NCI-H2029 treated with DMSO at 0.1 percent for 48 hours (cell line): ENCODE measurements at regions not wholly inside any gene's neighbourhood (a gene's known extent, or its start where the extent isn't known, plus 50 kb on each side); places are given as distances from the start of the nearest gene placed in this dataset.
"Not testable (repeated sequence)": the region's sequence is repeated elsewhere in the genome, so short reads cannot be mapped to it uniquely, and the experiment has no call there.

ENCODE experiments used
- DNase-seq: peaks from one replicate; lab custom pipeline; 2025; lab: John Stamatoyannopoulos, UW

DNA sequence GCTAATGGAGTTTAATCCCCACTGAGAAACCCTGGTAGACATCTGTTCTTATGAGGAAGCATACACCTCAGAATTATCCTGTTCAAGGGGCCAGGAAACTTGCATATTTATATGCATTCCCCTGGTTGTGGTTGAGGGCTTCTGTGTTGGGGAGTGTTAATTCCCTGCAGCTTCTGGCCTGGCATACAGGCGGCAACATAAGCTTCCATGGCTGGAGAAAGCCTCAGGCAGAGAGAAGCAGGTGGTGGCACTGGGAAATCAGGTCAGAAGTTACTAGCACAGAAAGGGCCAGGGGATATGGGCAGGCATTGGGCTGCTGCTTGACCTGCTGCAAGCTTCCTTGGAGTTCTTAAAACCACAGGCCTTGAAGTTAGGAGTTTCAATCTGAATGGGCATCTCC, 166.1 kb upstream of the SEMA6A start:
- DNase-seq: no peak

DNA sequence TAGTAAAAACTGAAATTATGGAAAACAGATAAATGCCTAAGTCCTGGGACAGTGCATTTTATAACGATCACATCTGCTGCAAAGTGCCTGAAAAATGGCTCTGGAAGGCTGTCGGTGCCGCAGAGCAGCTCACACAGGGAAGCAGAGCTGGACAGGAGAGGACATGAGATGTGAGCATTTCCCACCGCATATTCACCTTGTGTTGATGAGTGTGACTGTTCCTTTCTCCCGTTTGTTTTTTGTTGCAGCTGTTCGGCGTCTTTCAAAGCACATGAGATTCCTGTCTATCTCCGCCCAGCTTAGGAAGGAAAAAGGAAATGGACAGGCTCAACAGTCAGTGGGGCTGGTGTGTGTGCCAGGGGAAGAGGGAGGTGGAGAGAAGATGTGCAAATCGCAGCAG, 164.9 kb upstream of the SEMA6A start:
- no peak for DNase-seq

DNA sequence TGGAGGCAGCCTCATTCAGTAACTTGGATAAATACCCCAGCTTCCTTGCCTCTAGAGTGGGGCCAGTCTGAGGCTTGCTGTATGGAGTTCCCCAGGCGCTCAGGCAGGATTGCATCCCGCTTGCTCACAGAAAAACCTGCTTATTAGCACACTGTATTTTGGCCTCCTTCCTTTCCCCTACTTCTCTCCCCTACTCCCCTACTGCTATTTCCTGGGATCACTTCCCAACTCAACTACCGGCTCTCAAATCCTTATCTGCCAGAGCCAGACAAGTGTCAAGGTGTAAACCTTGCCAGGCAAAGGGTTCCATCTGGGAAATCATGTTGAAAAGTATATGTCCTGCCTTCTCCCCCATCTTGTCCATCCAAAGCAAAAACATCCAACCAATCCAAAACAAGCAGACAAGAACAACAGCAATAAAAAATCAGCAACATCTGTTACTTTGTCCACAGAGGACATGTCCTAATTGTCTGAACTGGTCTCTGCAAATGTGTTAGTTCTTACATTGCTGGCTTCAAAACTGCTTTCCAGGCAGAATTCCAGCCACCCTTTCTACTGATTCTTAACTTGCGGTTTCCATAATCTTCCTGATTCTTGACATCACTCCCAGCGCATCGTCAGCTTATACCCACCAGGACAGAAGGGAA, 164.1 kb upstream of the SEMA6A start:
- DNase-seq: no peak

DNA sequence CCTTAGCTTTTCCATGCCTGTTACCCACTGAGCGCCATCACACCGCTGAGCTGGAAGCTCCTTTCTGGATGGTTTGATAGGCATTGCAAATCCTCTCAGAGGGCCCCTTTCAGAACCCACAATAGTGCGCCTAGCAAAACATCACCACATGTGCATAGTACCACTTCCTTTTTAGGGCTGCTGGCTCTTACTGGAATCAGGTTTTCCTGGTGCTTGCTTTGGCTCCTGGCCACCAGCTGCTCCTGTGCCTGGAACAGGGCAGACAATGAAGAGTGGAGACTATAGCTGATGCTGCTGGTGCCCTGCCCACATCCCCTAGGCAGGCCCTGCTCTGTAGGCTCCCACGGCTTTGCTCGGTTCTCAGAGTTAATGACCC, 163.6 kb upstream of the SEMA6A start:
- DNase-seq: no peak

DNA sequence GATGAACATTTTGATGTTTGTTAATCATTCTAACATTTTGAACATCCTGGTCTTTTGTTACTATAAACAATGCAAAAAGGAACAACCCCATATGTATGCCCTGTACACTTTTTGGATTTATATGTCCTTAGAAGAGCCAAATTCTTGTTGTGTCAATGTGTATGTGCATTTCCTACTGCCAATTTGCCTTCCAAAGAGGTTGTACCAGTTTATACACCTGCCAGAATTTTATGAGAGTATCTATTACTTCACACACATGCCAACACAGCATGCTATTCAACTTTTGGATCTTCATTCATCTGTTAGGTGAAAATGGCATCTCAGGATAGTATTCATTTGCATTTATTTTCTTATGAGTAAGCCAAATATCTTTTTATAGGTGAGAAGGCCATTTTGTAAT, 162.0 kb upstream of the SEMA6A start:
- no peak for DNase-seq

DNA sequence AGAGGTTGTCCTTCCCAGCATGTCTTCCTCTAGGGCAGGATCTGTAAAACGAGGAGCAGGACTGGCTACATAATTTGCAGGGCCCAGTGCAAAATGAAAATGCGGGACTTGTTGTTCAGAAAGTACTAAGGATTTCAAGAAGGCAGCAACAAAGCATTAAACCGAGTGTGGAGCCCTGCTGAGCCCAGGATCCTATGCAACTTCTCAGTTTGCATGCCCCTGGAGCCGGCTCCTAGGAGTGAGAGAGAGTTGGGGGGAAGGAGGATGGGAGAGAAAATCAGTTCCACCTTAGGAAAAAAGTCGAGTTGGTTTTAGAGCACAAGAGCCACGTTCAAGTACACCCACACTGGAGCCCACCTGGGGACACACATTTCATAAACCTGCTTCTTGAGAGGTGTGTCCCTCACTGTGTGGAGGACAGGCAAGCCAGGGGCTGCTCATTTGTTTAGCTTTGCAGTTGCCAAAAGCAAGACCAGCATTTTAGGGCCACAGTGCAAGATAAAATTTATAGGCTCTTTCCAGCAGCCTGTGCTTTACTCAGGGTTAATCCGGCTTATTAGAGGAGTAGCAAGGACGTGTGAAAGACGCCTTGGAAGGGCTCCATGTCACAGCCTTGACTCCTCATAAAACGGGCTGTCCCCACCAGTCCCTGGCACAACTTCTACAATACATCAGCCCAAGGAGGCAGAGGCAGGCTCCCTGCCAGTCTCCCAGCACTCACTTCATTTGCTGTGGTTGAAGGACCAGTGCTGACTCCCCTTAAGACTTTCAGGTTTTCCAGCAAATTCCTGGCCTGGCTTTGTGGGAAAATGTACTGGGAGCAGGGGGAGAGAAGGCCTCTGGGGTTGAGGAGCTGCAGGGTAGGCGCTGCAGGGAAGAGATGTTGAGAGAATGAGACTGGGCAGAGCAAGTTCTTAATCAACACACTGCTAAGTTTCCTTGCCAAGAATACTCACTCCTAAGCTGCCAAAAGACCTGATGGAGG, 159.7 kb upstream of the SEMA6A start:
- DNase-seq: no peak

DNA sequence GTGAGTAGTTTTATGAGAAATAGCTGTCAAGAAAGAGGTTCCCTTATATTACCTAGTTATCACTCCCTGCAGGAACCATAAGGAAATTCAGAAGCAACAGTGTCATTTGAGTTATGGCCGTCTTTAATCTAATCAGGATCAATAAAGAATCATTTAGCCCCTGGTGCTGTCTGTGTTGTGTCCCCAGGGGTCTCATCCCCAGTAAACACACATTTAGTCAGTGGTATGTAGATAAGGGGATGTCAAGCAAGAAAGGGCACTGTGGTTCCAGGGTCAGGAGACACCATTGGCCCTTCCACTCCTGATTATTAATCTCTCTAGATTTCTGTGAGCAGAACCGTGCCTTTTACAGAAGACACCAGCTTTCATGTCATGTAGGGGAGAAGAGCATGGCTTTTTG, 158.0 kb upstream of the SEMA6A start:
- DNase-seq: no peak

DNA sequence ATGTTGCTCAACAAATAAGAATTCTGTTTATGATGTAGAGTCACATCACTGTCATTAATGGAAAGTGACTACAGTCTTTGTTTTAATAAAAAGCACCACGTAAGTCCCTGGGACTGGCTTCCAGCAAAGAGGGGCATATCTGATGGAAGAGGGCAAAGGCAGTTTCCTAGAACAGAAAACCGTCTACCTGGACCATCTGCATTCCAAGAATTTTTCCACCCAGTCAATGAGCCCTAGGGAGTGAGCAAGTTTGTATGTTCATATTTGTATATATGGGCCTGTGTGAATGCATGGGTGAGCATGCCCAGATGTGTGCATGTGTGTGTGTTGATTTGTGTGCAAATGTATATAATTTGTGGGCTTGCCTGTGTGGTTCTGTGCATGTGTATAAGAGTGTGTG, 156.8 kb upstream of the SEMA6A start:
- no peak for DNase-seq

DNA sequence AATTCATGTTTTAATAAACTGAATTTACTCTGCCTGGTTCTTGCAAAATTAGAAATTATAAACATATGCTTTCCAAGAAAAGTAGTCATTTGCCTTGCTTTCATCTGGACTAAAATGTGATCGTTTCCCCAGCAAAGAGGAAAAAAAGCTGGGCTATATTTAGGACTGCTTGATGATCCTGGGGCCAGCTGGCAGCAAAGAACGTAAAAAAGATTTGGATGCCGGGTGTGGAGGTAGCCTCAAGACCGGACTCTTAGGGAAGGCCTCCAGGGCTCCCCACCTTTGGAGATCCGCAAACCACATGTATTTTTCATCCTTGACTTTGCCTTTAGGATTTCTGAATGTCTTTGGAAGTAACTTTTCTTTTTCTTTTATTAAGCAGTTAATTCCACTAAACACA, 156.1 kb upstream of the SEMA6A start:
- DNase-seq: no peak

DNA sequence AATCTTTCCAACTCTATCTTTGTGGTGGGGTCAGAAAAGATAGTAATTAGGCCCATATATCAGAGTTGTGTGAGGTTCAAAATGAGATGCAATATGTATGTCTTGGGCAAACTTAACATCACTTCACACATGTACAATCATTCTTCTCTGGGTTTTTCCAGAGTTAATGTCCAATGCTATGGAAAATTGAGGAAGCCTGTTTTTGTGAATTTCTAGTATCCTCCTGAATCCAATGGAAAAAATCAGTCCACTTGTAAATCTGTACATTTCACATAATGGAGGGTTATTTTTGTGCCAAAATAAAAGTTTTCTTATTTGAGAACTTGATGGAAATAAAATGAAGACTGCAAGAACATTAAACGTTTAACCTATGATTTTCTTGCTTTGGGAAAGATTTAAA, 155.6 kb upstream of the SEMA6A start:
- DNase-seq: no peak

DNA sequence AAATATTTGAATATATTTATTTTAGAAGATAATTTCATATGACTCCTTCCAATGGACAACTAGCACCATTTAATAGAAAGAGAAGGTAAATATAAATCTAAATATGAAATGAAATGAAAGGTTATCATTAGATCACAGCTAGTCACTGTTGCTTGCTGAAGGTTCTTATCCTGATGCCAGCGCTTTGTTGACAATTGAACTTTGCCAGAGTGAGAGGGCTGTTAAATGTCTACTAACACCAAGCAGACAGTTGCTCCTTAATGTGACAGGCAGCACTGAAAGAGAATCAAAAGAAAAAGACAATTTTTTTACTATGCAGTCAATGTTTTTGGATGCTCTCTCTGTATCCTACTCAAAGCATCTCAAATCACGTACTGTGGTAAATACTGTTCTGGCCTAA, 152.6 kb upstream of the SEMA6A start:
- no peak for DNase-seq

DNA sequence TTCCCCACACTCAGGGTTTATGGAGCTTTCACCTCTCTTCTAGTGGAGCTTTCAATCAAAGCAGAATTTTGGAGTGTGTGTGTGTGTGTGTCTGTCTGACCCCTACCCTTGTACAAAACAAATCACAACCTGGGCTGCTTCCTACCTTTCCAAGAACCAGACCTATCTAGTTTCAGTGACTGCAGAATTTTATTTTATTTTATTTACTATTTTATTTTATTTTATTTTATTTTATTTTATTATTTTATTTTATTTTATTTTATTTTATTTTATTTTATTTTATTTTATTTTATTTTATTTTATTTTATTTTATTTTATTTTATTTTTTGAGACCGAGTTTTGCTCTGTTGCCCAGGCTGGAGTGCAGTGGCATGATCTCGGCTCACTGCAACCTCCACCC, 151.6 kb upstream of the SEMA6A start:
- DNase-seq: not testable (repeated sequence)

DNA sequence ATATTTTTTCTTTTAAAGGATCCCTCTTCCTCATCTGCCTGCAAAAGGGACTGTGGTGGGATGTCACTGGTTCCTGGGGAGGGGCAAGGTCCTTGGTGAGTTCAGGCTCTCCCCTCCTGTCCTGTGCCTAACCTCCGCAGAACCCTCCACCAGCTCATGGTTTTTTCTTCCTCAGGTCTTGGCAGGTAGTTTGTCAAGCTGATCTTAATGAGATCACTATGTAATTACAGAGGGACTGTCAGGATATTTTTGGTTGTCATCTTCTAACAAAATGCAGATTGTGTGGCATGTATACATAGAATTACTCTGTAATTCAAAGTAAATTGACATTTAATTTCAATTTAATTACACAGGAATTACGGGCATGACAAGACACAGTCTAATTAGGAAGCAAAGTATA, 150.3 kb upstream of the SEMA6A start:
- no peak for DNase-seq

DNA sequence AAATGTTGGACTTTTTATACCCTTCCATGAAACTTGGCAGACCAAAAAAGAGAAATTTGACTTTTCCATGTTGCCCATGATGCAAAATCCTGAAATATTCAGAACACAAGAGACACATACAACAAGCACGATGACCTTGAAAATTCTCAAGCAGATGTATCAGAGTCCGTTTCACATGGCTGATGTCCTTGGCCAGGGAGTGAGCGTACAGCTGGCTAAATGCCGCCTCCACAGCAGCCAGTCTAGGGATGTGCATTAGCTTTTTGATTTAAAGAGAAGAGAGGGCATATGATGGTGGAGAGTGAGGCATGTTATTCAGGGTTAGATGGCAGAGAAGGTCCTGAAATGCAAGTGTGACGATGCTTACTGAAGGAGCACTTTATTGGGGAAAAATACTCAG, 148.0 kb upstream of the SEMA6A start:
- no peak for DNase-seq

DNA sequence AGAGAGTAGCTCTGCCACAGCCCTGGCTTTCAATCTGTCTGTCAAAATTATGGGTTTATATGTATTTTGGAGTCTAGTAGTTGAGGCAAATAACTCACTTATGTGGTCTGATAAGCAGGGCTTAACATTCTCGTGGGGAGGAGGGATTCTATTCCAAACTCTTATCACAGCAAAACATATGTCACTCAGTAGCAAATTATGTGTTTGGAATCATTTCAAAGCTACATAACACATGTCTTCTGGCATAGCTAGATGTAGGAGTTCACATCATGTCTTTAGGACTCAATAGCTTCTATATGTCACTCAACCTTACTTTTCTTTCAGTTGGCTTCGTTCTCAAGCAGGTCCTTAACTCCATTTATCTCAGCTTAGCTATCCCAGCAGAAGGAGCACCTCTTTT, 144.5 kb upstream of the SEMA6A start:
- no peak for DNase-seq

DNA sequence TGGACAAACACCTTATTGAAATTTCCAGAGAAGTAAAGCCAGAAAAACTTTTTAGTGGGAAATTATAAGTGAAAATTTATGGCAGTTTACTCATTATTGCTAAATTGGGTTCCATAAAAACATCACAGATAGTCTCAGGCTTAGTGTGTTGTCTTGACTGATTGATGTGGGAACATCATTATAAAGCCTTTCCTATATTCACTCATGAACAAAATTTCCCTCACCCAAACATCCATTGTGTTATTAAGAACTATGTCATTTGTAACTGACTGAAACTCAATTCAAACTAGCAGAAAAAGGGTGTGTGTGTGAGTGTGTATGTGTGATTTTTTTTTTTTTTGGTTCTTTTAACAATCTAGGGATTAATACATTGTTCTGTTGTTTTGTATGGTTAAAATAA, 143.7 kb upstream of the SEMA6A start:
- no peak for DNase-seq

DNA sequence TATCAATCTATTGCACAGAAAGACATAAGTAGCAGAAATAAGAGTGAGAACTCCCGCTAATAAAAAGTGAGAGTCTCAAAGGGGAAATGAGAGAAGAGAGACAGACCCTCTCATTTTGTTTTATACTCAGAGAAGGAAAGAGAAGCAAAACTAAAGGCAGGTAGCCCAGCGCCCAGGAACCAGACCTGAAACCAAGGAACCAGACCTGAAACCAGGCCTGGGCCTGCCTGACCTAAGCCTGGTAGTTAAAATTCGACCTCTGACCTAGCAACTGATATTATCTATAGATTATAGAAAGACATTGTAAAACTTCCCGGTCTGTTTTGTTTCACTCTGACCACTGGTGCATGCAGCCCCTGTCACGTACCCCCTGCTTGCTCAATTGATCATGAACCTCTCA, 134.5 kb upstream of the SEMA6A start:
- no peak for DNase-seq

DNA sequence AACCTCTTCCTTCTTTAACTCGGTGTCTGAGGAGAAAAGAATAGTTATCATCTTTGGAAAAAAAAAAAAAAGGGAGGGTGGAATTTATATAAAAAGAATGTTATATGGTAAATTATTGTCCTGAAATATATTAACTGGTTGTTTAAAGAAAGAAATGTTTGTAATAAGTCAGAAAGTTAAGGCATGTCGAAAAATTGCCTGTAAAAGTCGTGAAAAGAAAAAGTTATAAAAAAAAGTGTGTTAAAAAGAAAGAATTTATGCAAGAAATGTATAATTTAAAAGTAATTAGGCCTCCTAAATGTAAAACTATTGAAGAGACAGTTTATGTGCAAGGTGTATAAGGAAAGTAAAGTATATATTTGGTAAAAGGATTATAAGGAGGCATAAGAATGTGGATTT, 130.5 kb upstream of the SEMA6A start:
- DNase-seq: not testable (repeated sequence)

DNA sequence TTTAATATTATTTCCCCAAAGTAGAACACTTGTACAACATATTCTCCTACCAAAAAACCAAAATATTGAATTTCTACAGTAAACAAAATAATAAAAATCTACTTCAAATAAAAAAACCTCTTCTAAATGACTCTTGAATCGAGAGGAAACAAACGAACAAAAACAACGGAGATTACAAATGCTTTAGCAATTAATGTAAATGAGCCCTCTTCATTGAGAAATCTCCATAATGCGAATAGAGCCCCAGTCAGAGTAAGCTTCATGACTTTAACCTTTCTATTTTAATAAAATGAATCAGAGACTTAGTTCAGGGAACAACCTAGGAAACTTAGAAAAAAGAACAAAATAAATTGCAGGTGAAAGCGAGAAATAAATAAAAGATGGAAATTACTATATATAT, 129.3 kb upstream of the SEMA6A start:
- DNase-seq: no peak

DNA sequence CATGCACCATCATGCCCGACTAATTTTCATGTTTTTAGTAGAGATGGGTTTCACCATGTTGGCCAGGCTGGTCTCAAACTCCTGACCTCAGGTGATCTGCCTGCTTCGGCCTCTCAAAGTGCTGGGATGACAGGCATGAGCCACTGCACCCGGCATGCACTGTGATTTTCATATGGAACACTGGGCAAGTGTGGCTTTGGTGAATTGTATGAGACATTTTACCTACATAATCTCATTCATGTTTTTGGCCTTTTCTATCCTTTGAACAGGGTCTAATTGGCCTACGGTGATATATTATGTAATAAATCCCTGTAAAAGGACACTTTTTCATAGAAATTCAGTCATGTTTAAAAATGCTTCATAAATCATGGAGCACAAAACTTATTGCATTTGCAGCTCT, 128.7 kb upstream of the SEMA6A start:
- no peak for DNase-seq

DNA sequence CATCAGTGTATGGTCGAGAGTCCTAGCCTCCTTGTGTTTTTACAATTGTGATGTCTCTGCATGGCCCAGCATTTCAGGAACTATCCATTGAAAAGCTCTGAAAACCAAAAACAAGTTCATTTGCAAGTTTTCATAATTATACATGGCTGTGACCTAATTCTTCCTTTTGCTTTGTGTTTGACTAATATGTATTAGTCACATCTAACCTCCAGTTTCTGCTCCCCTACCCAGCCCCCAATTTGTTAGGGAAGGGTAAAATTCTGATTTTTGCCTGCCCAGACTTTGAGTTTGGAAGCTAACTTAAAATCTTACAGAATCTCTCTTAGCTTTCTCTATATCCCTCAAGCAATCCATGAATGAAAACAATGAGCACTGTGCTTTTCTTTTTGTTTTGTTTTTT, 128.2 kb upstream of the SEMA6A start:
- no peak for DNase-seq

DNA sequence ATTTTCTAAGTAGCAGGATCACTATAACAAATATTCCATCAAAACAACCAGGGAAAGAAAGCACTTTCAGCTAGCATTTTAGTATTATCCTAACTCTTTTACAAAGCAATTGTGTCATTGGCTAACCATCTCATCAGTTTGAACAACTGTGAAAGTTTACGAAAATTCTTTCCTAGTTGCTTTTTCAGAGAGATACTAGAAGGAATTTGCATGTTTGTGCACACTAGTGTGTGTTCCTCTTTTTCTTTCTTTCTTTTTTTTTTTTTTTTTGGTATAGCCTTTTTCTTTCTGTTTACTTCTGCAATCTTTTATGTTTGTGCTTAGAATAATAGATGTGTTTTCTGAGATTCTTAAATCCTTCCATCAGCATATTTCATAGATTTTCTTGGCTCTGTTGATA, 124.7 kb upstream of the SEMA6A start:
- DNase-seq: no peak

DNA sequence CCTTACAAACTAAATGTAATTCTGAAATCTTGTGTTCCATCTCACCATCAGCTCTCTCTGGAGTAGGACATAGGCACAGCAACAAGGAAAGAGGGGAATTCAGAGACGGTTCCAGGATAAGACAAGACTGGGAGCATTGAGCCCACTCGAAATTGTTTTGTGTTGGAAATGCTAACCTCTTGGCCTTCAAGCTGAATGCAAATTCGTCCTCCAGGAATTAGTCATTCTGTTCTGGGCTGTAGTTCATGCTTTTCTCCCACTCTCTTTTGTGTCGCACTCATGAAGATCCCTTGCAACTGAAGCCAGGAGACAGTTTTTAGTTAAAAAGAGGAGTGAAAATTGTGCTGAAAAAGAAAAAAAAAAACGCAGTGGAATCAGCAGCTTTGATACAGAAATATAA, 121.7 kb upstream of the SEMA6A start:
- DNase-seq: no peak

DNA sequence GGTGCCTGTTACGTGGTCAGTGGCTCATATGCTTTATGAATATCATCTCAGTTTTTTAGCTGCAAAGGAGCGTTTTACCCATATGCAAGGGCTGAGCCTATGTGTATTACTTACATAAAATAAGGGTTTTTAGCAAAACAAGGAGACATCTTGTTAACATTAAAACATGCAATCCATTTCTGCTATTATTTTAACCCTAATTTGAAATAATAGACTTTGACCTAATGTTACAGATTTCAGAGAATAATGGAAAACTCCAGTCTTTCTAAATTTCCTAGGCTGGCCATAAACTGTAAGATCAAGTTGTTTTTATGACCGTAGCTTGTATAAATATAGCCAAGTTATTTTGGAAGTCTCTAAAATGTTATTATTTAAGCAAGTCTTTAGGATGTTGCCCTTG, 121.1 kb upstream of the SEMA6A start:
- DNase-seq: no peak
